ENCODE measurements at regions not wholly inside any gene's neighbourhood (a gene's known extent, or its start where the extent isn't known, plus 50 kb on each side); places are given as distances from the start of the nearest gene placed in this dataset.

- TF ChIP-seq CTCF (IDR thresholded peaks at IDR 0.05), result no peak
- TF ChIP-seq POLR2A (IDR thresholded peaks at IDR 0.05), result no peak
Measured at GRCh38 chr2:240198226-240198625, 57.8 kb upstream of the OTOS start.
